GM12875 (cell line): ENCODE measurements at regions not wholly inside any gene's neighbourhood (a gene's known extent, or its start where the extent isn't known, plus 50 kb on each side); places are given as distances from the start of the nearest gene placed in this dataset.

Experiments used
- H3K4me3 ChIP-seq: one replicate; pipeline ENCODE4 v1.5.1; 2011; ENCODE audit warnings: low read depth, low read length, control low read depth
- CTCF ChIP-seq: IDR thresholded peaks from 2 replicates; pipeline ENCODE4 v1.5.1; 2011; ENCODE audit warnings: low read depth, mild to moderate bottlenecking, control low read depth, inconsistent platforms, low read length, moderate library complexity, borderline replicate concordance; ENCODE audit not compliant: insufficient read depth

- no peak for TF ChIP-seq CTCF
- no peak overlapping the region for H3K4me3 ChIP-seq
These were observed 98.6 kb upstream of the PRPS1L1 start for GRCh38 chr7:18126281-18126680.

GRCh38 chr7:18128846-18129245, 101.2 kb upstream of the PRPS1L1 start:
- no peak for TF ChIP-seq CTCF

GRCh38 chr7:18132811-18133210, 105.2 kb upstream of the PRPS1L1 start:
- TF ChIP-seq CTCF, result no peak
- H3K4me3 ChIP-seq, result no peak overlapping the region

More at GRCh38 chr7:18128846-18129245, 101.2 kb upstream of the PRPS1L1 start:
- no peak overlapping the region for H3K4me3 ChIP-seq

GRCh38 chr7:18133921-18134320, 106.3 kb upstream of the PRPS1L1 start:
- no peak for TF ChIP-seq CTCF
- no peak overlapping the region for H3K4me3 ChIP-seq

- no peak for TF ChIP-seq CTCF
- no peak overlapping the region for H3K4me3 ChIP-seq
These were observed 113.3 kb upstream of the PRPS1L1 start for GRCh38 chr7:18140943-18141342.

- H3K4me3 ChIP-seq, result no peak overlapping the region
- no peak for TF ChIP-seq CTCF
These were observed 116.5 kb upstream of the PRPS1L1 start for GRCh38 chr7:18144166-18144565.

GRCh38 chr7:18145160-18145559, 117.5 kb upstream of the PRPS1L1 start:
- TF ChIP-seq CTCF, result no peak
- no peak overlapping the region for H3K4me3 ChIP-seq
